ENCODE measurements at regions not wholly inside any gene's neighbourhood (a gene's known extent, or its start where the extent isn't known, plus 50 kb on each side); places are given as distances from the start of the nearest gene placed in this dataset.

DNA sequence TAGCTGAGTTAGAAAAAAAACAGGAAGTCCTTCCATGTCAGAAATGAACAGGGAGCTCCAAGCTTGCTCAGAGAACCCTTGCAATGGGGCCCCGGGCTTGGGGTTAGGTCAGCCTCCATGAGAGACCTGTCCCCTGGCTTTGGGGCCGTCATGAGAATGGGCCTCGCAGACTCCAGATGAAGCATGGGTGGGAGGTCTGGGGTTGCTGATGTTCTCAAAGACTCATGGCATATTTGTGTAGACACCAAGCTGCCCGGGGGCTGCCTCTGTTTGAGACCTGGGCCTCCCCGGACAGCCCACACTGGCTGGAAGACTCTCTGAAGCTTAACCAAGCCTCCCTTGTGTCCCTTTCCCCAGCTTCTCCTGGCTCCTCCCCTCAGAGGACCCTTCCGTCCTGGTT, 186.3 kb downstream of the IRX2 start:
- intact Hi-C loops (cut with micrococcal nuclease): no loop called here
- BruUV-seq (replicated peaks): no TSS peak
- DNase-seq (ENCODE audit: low read depth, low spot score) (no peak), ATAC-seq (no peak)
- RAD21 ChIA-PET (ENCODE audit: low non-redundant PET in 1 of 2, low total read pairs in 2 of 2, uncharacterized antibody in 2 of 2, unreplicated experiment in 2 of 2): no interaction called here
- Histone ChIP-seq H3K4me1 (ENCODE audit: control insufficient read depth in 1 of 2, insufficient read depth in 2 of 2, low read length in 2 of 2) (no peaks in the 10 kb centered on the region), H3K9me2 (ENCODE audit: insufficient read depth) (no peaks in the 10 kb centered on the region), H2AFZ (ENCODE audit: low read depth, low read length, poor library complexity, severe bottlenecking) (no peak overlapping the region), H3K4me2 (ENCODE audit: low read length) (no peak overlapping the region), H3K36me3 (ENCODE audit: control insufficient read depth in 1 of 2, insufficient read depth in 2 of 2, low read length in 2 of 2) (no peaks in the 10 kb centered on the region), H3K9ac (ENCODE audit: low read length) (no peak overlapping the region), H3K79me2 (ENCODE audit: insufficient read depth, low read length) (no peaks in the 10 kb centered on the region), H3K27ac (ENCODE audit: low read depth, low read length) (no peak overlapping the region), H3K27me3 (ENCODE audit: insufficient read depth, low read length) (no peaks in the 10 kb centered on the region), H3K9me3 (ENCODE audit: control insufficient read depth in 1 of 2, insufficient read depth in 1 of 2, low read depth in 1 of 2, low read length in 2 of 2) (peaks cover 8 to 19% of the 10 kb centered on the region in 2 experiments; a peak in 2 of 4 replicates), H4K20me1 (ENCODE audit: insufficient read depth) (no peaks in the 10 kb centered on the region), H3K4me3 (replicated peaks in 1 of 2; ENCODE audit: low read depth in 1 of 2, low read length in 2 of 2) (no peak overlapping the region)
- TF ChIP-seq FOSL1 (IDR thresholded peaks at IDR 0.05; ENCODE audit: low read depth): no peak
- no peak for TF ChIP-seq JUND (IDR thresholded peaks at IDR 0.05)
- no peak for TF ChIP-seq SP1 (IDR thresholded peaks at IDR 0.05; ENCODE audit: low read depth)
- TF ChIP-seq MAX (IDR thresholded peaks at IDR 0.05): no peak
- TF ChIP-seq EZH2phosphoT487 (IDR thresholded peaks at IDR 0.05; ENCODE audit: borderline replicate concordance): no peak
- no peak for TF ChIP-seq POLR2AphosphoS5 (IDR thresholded peaks at IDR 0.05; ENCODE audit: low read depth, low read length)
- no peak for TF ChIP-seq RAD21 (IDR thresholded peaks at IDR 0.05; ENCODE audit: low read depth)
- no peak for TF ChIP-seq REST (IDR thresholded peaks at IDR 0.05; ENCODE audit: low read depth)
- TF ChIP-seq CBX3 (IDR thresholded peaks at IDR 0.05; ENCODE audit: low read depth): no peak
- TF ChIP-seq ZNF274 (IDR thresholded peaks at IDR 0.05; ENCODE audit: low read depth, low read length): no peak
- TF ChIP-seq CTCF (IDR thresholded peaks at IDR 0.05 in 2 of 3, conservative IDR thresholded peaks at IDR 0.05 in 1 of 3; ENCODE audit: borderline replicate concordance in 1 of 3, insufficient read depth in 1 of 3, low read depth in 2 of 3, low read length in 2 of 3): no peak
- no peak for TF ChIP-seq ATF3 (IDR thresholded peaks at IDR 0.05)
- TF ChIP-seq ELF1 (IDR thresholded peaks at IDR 0.05; ENCODE audit: borderline replicate concordance, low read depth): no peak
- TF ChIP-seq SIN3A (IDR thresholded peaks at IDR 0.05; ENCODE audit: low read depth): no peak
- no peak for TF ChIP-seq EZH2 (IDR thresholded peaks at IDR 0.05)
- TF ChIP-seq SRF (IDR thresholded peaks at IDR 0.05; ENCODE audit: low read depth): no peak
- CTCF ChIA-PET: no interaction called here
- POLR2A ChIA-PET: no interaction called here

All from HCT116 (cell line).